OCI-LY7 (cell line): ENCODE measurements at regions not wholly inside any gene's neighbourhood (a gene's known extent, or its start where the extent isn't known, plus 50 kb on each side); places are given as distances from the start of the nearest gene placed in this dataset.

Experiments used
- EZH2phosphoT487 ChIP-seq: fragments of 200-600 bp; sonication (generic); IDR thresholded peaks from 2 replicates; pipeline ENCODE4 v1.6.1; 2018; ENCODE audit warnings: low read depth, borderline replicate concordance, mild to moderate bottlenecking, mixed run types, antibody characterized with exemption, low read length, moderate library complexity, mixed read lengths
- TF ChIP-seq, protein P1 (sequence below): fragments of 200-600 bp; sonication (generic); conservative IDR thresholded peaks from 2 replicates; pipeline ENCODE4 v1.5.1; 2014; ENCODE audit warnings: mild to moderate bottlenecking, antibody characterized with exemption, low read length, moderate library complexity, mixed read lengths

DNA sequence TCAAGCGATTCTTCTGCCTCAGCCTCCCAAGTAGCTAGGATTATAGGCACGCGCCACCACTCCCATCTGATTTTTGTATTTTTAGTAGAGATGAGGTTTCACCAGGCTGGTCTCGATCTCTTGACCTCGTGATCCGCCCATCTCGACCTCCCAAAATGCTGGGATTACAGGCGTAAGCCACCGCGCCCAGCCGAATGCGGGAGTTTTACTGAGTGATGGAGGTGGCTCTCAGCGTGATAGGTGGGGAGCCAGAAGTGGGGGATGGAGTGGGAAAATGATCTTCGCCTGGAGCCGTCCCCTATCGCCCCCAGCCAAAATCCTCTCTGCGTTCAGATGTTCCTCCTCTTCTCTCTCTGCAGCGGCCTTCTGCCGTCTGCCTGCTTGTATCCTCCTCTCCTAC is 348.4 kb upstream of the NPSR1 start:
- TF ChIP-seq, protein P1, sequence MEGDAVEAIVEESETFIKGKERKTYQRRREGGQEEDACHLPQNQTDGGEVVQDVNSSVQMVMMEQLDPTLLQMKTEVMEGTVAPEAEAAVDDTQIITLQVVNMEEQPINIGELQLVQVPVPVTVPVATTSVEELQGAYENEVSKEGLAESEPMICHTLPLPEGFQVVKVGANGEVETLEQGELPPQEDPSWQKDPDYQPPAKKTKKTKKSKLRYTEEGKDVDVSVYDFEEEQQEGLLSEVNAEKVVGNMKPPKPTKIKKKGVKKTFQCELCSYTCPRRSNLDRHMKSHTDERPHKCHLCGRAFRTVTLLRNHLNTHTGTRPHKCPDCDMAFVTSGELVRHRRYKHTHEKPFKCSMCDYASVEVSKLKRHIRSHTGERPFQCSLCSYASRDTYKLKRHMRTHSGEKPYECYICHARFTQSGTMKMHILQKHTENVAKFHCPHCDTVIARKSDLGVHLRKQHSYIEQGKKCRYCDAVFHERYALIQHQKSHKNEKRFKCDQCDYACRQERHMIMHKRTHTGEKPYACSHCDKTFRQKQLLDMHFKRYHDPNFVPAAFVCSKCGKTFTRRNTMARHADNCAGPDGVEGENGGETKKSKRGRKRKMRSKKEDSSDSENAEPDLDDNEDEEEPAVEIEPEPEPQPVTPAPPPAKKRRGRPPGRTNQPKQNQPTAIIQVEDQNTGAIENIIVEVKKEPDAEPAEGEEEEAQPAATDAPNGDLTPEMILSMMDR = no peak
- no peak for TF ChIP-seq EZH2phosphoT487
